GM18907 (cell line): ENCODE measurements at regions not wholly inside any gene's neighbourhood (a gene's known extent, or its start where the extent isn't known, plus 50 kb on each side); places are given as distances from the start of the nearest gene placed in this dataset.
"Not testable (repeated sequence)": the region's sequence is repeated elsewhere in the genome, so short reads cannot be mapped to it uniquely, and the experiment has no call there.

Experiments used
- ATAC-seq: cut with Tn5 transposase; IDR thresholded peaks from one replicate; pipeline ENCODE4 v1.9.1; 2021; ENCODE audit warnings: mild to moderate bottlenecking, moderate library complexity; ENCODE audit not compliant: unreplicated experiment

DNA sequence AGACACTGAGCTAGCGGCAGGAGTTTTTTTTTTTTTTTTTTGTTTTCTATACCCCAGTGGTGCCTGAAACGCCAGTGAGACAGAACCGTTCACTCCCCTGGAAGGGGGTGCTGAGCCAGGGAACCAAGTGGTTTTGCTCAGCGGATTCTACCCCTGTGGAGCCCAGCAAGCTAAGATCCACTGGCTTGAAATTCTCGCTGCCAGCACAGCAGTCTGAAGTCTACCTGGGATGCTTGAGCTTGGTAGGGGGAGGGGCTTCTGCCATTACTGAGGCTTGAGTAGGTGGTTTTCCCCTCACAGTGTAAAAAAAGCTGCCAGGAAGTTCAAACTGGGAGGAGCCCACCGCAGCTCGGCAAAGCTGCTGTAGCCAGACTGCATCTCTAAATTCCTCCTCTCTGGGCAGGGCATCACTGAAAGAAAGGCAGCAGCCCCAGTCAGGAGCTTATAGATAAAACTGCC, 173.0 kb downstream of the DMAC1 start:
- ATAC-seq: not testable (repeated sequence)

- no peak for ATAC-seq
Measured at GRCh38 chr9:7622481-7622880, 177.1 kb downstream of the DMAC1 start.

DNA sequence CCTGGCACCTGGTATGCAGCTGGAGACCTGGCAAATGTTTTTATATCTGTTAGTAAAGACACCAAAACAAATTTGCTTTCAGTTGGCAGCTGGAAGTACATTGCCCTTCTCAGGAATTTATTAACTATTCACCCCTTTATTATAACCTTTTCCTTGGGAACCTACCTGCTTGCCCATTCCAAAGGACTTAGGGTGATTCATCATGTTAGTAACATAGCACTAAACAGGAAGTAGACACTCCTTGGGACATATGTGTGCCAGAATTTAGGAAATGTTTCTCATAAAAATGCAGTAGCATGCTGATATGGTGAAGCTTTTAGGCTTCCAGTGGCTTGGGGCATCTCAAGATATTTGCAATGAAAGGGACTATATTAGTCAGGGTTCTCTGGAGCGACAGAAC, 184.2 kb downstream of the DMAC1 start:
- ATAC-seq: no peak

DNA sequence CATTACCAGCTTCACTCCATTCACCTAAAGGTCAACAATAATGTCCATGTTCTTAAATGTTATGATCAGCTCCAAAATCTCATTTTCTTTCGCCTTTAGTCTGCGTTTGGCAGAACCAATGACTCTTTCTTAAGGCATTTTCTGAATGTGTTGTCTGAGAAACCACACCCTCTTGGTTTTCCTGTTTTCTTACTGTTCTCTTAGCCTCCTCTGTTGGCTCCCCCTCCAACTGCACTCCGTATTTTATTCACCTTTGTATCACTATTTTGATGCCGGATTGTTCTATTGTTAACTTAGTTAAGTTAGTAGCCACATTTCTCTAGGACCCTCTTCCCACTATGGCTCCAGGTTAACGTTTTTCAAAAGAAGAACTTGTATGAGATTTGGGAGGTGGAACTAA, 185.6 kb downstream of the DMAC1 start:
- no peak for ATAC-seq

- ATAC-seq: no peak
Measured at GRCh38 chr9:7608261-7608660, 191.3 kb downstream of the DMAC1 start.

DNA sequence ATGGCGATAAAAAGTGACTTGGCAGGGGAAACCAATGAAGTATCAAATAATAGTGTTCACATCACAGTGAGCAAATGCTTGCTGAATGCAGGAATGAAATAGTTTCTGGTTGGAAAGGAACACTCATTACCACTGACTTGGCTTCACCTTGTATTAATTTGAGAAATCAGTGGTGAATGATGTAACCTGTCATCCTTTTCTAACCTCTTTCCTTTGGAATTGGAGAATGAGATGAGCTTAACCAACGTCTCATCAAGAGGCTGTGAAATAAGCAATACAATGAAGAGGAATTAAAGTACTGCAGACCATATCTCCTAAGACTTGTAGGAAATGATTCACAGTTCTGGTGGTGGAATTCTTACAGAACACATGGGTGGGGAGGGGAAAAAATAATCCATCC, 192.2 kb downstream of the DMAC1 start:
- no peak for ATAC-seq

- no peak for ATAC-seq
Measured at GRCh38 chr9:7606591-7606990, 193.0 kb downstream of the DMAC1 start.

DNA sequence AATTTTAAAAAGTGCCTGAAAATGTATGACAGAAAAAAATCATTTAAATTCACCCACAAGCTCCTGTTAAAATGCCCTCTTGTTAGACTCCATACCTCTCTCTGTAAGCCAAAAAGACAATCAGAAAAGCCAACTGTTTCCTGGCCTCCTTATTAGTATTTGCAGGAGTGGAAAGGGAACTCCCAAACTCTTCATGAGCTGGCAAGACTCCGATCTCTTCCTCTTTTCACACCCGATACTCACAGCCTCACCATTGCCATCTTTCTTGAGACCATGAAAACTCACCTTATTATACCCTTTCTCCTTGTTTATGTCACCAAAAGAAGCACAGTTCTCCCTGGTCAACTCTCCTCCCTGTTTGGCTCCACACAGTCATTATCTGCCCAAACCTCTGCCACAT, 197.8 kb downstream of the DMAC1 start:
- no peak for ATAC-seq

- no peak for ATAC-seq
Measured at GRCh38 chr9:7597716-7598115, 201.9 kb downstream of the DMAC1 start.

- ATAC-seq: no peak
Measured at GRCh38 chr9:7592321-7593316, 207.0 kb downstream of the DMAC1 start.

GRCh38 chr9:7591501-7591900, 208.1 kb downstream of the DMAC1 start:
- no peak for ATAC-seq

DNA sequence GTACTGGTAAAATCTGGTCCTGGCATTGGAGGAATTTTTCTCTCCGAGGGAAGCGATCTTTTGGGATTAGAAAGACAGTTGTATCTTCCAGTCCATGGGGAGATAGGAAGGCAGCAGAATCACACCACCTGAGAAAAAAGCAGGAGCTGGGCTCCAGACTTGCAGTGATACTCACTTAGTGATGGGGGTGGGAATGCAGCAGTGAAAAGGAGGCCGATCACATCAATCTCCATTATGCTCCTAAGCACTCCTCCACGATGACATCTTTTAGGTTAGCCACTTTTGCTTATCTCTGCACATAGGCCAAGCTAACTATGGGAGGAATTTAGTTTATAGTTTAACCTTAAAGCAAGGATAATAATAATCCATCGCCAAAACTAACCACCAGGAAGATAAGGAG, 219.0 kb downstream of the DMAC1 start:
- no peak for ATAC-seq

GRCh38 chr9:7579351-7579750, 220.2 kb downstream of the DMAC1 start:
- no peak for ATAC-seq

- no peak for ATAC-seq
Measured at GRCh38 chr9:7578951-7579350, 220.6 kb downstream of the DMAC1 start.

DNA sequence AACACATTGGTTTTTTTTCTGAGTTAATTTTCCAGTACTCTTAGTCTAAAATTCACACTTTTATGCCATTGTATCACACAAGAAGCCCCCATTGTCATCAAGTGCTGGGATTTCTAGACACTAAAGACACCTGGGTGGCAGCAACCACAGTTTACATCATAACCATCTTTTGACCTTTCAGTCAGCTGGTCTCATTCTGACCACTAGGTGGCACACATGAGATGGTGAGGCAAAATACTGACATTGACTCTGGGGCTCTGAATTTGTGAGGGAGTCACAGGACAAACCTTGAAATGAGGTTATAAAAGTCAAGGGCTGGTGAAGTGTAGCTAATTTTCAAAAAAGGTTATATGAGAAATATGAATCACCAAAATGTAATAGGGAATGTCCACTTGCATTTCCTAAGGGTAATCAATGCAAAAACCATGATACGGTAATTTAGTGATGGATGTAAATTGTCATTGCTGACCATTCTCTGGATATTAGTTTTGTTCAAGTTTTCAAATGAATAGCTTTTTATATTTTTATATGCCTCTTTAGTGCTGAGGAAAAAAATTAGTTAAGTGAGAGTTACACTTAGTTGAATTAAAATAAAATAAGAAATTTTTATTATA, 229.4 kb downstream of the DMAC1 start:
- peak; percentile 98 for ATAC-seq

GRCh38 chr9:7567687-7568086, 231.9 kb downstream of the DMAC1 start:
- no peak for ATAC-seq

DNA sequence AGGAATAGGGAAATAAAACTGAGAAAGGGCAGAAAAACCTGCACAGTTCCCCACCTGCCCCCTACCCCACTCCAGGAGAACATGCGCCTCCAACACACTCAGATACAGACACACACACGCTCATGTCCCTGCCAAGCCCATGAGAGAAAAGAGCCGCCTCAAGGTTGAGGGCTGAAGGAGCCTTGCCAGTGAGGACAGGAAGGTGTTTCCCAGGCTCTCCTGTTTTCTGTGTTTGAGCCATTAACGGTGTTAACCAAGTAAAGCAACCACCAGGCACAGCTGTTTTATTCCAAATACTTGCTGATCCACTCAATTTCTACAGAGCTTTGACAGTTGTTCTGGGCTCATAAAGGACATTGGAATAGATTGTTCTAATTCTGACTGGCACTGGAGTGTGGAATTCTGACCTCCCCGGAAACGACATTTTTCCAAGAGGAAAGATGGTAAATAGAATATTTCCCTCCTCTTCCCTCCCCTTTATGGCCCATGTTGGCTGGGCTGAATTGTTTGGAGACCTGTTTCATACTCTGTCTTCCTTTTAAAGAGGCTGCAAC, 238.0 kb downstream of the DMAC1 start:
- no peak for ATAC-seq

DNA sequence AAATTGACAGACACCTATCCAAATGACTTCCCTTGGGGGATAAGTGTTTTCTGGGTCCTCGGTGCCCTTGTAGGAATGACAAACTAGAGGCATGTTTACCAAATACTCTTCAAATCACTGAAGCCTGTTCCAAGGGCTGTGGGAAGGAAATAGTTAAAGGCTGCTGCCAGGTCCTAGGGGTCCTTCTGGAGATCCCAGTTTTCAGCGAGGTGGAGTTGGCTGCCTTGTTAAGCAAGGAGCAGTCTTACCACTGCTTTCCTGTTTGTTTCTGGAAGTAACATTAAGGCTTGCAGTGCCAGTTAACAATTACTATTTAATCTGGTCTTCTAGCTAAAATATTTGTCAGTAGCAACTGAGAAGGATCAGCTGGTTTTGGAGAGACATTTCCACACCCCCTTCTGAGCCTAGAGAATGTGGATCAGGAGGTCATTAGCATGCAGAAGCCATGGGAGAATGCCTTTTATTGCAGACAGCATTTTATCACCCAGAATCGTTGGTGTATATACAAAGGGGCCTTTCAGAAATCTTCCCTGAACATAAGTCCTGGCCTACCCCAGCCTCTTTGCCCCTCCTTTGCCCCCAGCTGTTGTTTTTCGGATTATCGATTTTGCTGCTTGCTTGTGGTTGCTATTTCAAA, 238.8 kb downstream of the DMAC1 start:
- no peak for ATAC-seq

- ATAC-seq: no peak
Measured at GRCh38 chr9:7554699-7555098, 244.9 kb downstream of the DMAC1 start.

GRCh38 chr9:7552706-7553105, 246.9 kb downstream of the DMAC1 start:
- not testable (repeated sequence) for ATAC-seq

DNA sequence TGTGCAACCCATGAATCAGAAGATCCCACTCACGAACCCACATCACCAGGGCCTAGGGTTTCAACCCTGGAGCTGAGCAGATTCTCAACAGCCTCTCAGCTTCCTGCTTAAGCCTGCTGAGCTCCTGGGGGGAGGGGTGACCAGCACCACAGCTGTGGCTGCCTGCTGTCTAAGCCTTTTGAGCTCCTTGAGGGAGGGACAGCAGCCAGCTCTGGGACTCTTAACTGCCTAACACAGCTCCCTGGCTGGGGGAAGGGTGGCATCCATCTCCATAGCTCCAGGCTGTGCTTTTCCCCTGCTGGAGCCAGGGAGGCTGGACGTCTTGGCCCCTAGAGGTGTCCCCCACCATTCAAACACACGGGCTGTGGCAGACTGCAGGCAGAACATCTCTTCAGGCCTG, 250.3 kb downstream of the DMAC1 start:
- ATAC-seq: no peak
